Fibroblast of lung (primary cell): ENCODE measurements at regions not wholly inside any gene's neighbourhood (a gene's known extent, or its start where the extent isn't known, plus 50 kb on each side); places are given as distances from the start of the nearest gene placed in this dataset.

Experiments used
- DNase-seq, 2 donors: peaks; one replicate each; pipeline versions ENCODE4 v3.0.0 to v3.0.0-alpha.2; 2010; ENCODE audit warnings: low read depth in 2 of 2
- H2AFZ ChIP-seq: 2 replicates; pipeline ENCODE4 v1.5.1; 2012; ENCODE audit warnings: low read length, control low read depth, inconsistent platforms
- H3K27ac ChIP-seq: 2 replicates; pipeline ENCODE4 v1.5.1; 2011; ENCODE audit warnings: low read length, control low read depth; ENCODE audit not compliant: insufficient read depth
- H3K27me3 ChIP-seq: 2 replicates; pipeline ENCODE4 v1.5.1; 2011; ENCODE audit warnings: mild to moderate bottlenecking, low read length; ENCODE audit not compliant: control insufficient read depth, insufficient read depth
- H3K36me3 ChIP-seq: 2 replicates; pipeline ENCODE4 v1.5.1; 2011; ENCODE audit warnings: low read length; ENCODE audit not compliant: control insufficient read depth, insufficient read depth
- H3K4me1 ChIP-seq: 2 replicates; pipeline ENCODE4 v1.5.1; 2011; ENCODE audit warnings: low read length; ENCODE audit not compliant: control insufficient read depth, insufficient read depth; ENCODE audit errors: extremely low read depth
- H3K4me2 ChIP-seq: 2 replicates; pipeline ENCODE4 v1.5.1; 2011; ENCODE audit warnings: low read length, control low read depth; ENCODE audit not compliant: insufficient read depth; ENCODE audit errors: extremely low read depth
- H3K4me3 ChIP-seq, 4 experiments: fragments of 200-600 bp in 1 of 4; sonication (generic) in 1 of 4; replicated peaks in 1 of 4; 2 replicates each; pipeline ENCODE4 v1.5.1; 2011 to 2016; ENCODE audit warnings: low read length in 4 of 4, low read depth in 3 of 4, mild to moderate bottlenecking in 3 of 4, control low read depth in 2 of 4, inconsistent platforms in 1 of 4, mixed read lengths in 1 of 4; ENCODE audit not compliant: insufficient read depth in 1 of 4; ENCODE audit errors: control extremely low read depth in 1 of 4
- H3K79me2 ChIP-seq: 2 replicates; pipeline ENCODE4 v1.5.1; 2012; ENCODE audit warnings: mild to moderate bottlenecking, low read length, inconsistent platforms; ENCODE audit not compliant: control insufficient read depth, insufficient read depth
- H3K9ac ChIP-seq: 2 replicates; pipeline ENCODE4 v1.5.1; 2011; ENCODE audit warnings: mild to moderate bottlenecking, low read length, control low read depth; ENCODE audit not compliant: insufficient read depth
- H3K9me3 ChIP-seq: 2 replicates; pipeline ENCODE4 v1.5.1; 2012; ENCODE audit warnings: low read depth, low read length; ENCODE audit not compliant: control insufficient read depth, insufficient read depth
- H4K20me1 ChIP-seq: 2 replicates; pipeline ENCODE4 v1.5.1; 2011; ENCODE audit warnings: low read length; ENCODE audit not compliant: control insufficient read depth, insufficient read depth; ENCODE audit errors: extremely low read depth
- EZH2 ChIP-seq: IDR thresholded peaks from 2 replicates; pipeline ENCODE4 v1.5.1; 2012; ENCODE audit warnings: low read length, control low read depth, mild to moderate bottlenecking; ENCODE audit errors: missing control alignments
- TF ChIP-seq, protein P1 (sequence below), 2 donors: IDR thresholded peaks in 1 of 2; conservative IDR thresholded peaks in 1 of 2; 1 replicate in 1 of 2; 2 replicates in 1 of 2; pipeline ENCODE4 v1.5.1; 2011 to 2012; ENCODE audit warnings: low read length in 2 of 2, control low read depth in 1 of 2, inconsistent platforms in 1 of 2, low read depth in 1 of 2, mild to moderate bottlenecking in 1 of 2

- Histone ChIP-seq H3K79me2 (no peaks in the 10 kb centered on the region), H3K36me3 (no peaks in the 10 kb centered on the region), H4K20me1 (no peaks in the 10 kb centered on the region), H3K9me3 (no peaks in the 10 kb centered on the region), H3K27ac (peak overlapping the region; percentile 76), H3K27me3 (no peaks in the 10 kb centered on the region), H3K4me2 (no peak overlapping the region), H3K4me3 (no peak overlapping the region), H2AFZ (no peak overlapping the region), H3K4me1 (peaks cover 21% of the 10 kb centered on the region), H3K9ac (no peak overlapping the region)
- peak; percentile 35 to 76 for DNase-seq
- no peak for TF ChIP-seq EZH2
- TF ChIP-seq, protein P1, sequence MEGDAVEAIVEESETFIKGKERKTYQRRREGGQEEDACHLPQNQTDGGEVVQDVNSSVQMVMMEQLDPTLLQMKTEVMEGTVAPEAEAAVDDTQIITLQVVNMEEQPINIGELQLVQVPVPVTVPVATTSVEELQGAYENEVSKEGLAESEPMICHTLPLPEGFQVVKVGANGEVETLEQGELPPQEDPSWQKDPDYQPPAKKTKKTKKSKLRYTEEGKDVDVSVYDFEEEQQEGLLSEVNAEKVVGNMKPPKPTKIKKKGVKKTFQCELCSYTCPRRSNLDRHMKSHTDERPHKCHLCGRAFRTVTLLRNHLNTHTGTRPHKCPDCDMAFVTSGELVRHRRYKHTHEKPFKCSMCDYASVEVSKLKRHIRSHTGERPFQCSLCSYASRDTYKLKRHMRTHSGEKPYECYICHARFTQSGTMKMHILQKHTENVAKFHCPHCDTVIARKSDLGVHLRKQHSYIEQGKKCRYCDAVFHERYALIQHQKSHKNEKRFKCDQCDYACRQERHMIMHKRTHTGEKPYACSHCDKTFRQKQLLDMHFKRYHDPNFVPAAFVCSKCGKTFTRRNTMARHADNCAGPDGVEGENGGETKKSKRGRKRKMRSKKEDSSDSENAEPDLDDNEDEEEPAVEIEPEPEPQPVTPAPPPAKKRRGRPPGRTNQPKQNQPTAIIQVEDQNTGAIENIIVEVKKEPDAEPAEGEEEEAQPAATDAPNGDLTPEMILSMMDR (conservative IDR thresholded peaks at IDR 0.05 in 1 of 2, IDR thresholded peaks at IDR 0.05 in 1 of 2; ENCODE audit: low read depth in 1 of 2, low read length in 2 of 2) = no peak
Observed at GRCh38 chr5:53429706-53430105, 50.7 kb upstream of the FST start.

GRCh38 chr5:53430618-53431252 lies 49.7 kb upstream of the FST start:
- H3K4me2 ChIP-seq = no peak overlapping the region
- peak; percentile 62 to 88 for DNase-seq
- peak overlapping the region; percentile 76 for H3K27ac ChIP-seq
- H3K9ac ChIP-seq = no peak overlapping the region
- no peaks in the 10 kb centered on the region for H3K9me3 ChIP-seq
- H2AFZ ChIP-seq = no peak overlapping the region
- no peaks in the 10 kb centered on the region for H3K36me3 ChIP-seq
- H3K79me2 ChIP-seq = no peaks in the 10 kb centered on the region
- H3K27me3 ChIP-seq = no peaks in the 10 kb centered on the region
- no peak overlapping the region for H3K4me3 ChIP-seq
- H4K20me1 ChIP-seq = no peaks in the 10 kb centered on the region
- TF ChIP-seq EZH2 = no peak
- TF ChIP-seq, protein P1 (conservative IDR thresholded peaks at IDR 0.05 in 1 of 2, IDR thresholded peaks at IDR 0.05 in 1 of 2; ENCODE audit: low read depth in 1 of 2, low read length in 2 of 2) = peak; percentile 69 to 73
- peaks cover 15% of the 10 kb centered on the region for H3K4me1 ChIP-seq
